Stimulated activated CD4-positive, alpha-beta T cell treated with anti-CD3 and anti-CD28 coated beads, Interleukin-4, amount 100 ng/mL, for 1 hour (primary cell): ENCODE measurements at regions not wholly inside any gene's neighbourhood (a gene's known extent, or its start where the extent isn't known, plus 50 kb on each side); places are given as distances from the start of the nearest gene placed in this dataset.

Experiments used
- DNase-seq: peaks from one replicate; pipeline ENCODE4 v3.0.0-alpha.2; 2020

DNA sequence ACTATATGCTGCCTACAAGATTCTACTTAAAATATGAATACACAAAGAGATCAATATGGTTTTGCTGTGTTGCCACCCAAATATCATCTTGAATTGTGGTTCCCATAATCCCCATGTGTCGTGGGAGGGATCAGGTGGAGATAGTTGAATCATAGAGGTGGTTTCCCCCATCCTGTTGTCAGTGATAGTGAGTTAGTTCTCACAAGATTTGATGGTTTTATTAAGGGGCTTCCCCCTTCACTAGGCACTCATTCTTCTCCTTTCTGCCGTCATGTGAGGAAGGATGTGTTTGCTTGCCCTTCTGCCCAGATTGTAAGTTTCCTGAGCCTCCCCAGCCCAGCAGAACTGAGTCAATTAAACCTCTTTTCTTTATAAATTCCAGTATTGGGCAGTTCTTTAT lies 654.4 kb upstream of the NR5A2 start:
- DNase-seq: no peak

DNA sequence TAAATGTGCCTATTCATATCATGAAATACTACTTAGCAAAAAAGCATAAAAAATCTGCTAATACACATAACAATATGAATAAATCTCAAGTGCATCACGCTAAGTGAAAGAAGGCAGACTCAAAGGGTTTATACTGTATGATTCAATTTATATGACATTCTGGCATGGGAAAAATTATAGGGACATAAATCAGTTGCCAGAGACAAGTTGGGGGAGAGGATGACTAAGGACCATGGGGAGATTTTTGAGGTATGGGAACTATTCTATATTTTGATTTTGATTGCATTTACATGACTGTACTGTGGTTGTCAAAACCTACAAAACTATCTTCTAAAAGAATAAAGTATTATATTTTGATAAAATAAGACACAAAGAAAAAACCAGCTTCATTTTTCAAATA lies 650.3 kb upstream of the NR5A2 start:
- DNase-seq: no peak

DNA sequence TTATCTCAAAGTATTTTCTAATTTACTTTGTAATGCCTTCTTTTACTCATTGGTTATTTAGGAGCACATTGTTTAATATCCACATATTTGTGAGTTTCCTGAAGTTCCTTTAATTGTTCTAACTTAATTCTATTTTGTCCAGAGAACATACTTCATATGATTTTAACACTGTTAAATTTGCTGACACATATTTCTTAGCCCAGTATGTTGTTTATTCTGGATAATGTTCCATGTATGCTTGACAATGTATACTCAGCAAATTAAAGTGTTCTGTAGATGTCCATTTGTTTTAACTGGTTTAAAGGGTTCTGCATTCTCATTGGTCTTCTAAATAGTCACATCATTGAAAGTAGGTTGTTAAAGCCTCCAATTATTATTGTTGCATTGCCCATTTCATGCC lies 643.7 kb upstream of the NR5A2 start:
- DNase-seq: no peak

DNA sequence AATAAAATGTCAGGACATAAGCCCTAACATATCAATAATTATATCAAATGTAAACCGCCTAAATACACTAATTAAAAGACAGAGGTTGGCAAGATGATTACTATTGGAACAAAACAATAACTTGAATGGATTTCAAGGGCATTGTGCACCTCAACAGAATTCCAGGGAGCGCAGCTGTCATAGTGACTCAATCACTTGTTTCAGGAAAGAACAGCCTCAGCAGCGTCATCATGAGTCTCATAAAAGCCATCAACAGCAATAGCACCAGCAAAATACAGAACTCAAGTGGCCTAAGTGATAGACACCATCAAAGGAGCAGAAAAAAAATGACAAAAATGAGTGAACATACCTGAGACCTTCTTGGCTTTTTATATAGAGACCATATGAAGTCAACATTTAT lies 632.7 kb upstream of the NR5A2 start:
- no peak for DNase-seq

DNA sequence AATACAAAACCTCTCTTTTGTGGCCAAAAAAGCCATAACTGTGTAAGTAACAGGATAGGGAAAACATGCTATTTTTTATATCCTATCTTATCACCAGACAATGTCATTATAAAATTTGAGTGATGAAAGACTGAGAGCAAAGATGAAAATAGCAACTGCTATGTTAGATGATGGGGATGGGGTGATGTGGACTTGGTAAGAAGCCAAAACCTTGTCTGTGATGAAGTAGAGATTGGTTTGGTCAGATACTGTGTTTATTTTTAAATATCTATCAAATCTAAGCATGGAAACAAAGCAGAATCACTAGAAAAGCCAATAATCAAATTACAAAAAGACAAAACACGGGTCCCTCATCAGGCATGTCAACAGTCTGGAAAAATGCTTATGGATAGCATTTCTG lies 631.1 kb upstream of the NR5A2 start:
- DNase-seq: no peak

DNA sequence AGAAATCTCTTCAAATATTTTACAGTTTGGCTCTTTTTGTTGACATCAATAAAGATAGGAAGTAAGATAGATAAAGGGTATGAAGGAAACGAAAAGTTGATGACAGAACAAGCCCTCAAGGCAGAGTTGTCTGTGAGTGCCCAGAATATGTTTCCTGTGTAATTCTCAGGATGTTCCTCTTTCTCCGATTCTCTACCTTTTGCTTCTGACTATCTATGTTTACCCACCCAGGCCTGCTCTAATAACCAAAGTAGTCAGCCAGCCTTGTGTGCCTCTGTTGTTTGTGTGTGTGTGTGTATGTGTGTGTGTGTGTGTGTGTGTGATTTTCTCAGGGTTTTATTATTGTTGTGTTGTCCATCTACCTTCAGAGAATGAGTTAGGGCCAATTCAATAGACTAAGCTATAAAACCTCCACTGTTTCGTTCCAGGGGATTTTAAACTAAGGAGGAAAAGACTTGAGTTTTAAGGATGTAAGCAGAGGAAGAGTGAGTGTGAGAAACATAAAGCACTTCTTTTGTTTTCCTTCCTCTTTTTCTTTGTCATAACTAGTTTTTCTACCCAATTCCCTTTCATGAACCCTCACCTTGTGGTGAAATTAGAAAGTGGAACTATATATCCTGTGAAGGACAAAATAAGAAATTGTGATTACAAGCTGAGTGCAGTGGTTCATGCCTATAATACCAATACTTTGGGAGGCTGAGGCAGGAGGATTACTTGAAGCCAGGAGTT lies 627.4 kb upstream of the NR5A2 start:
- DNase-seq: no peak

DNA sequence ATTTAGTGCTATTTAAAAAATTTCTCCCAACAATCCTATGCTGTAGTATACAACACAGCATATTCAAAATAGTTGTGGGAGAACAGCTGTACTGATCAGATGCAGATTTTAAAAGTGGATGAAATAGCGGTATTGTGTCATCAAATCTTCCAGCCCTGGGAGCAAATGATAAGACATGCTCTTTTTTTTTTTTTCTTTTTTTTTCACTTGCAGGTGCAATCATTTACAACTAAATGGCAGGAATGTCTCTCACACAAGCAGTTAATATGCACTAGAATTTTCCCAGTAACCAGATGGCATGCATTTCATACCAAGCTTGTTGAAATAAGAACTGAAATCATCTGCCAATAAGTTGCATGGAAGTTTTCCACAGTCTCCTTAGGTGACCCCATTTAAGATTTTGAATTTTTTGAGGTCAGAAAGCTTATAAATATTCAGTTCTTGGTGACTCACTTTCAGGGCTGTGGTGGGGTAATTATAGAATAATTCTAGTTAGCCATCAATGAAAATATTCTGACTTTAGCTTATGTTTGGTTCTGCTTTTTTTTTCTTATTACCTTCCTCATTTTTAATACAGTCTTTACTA lies 623.9 kb upstream of the NR5A2 start:
- DNase-seq: no peak

DNA sequence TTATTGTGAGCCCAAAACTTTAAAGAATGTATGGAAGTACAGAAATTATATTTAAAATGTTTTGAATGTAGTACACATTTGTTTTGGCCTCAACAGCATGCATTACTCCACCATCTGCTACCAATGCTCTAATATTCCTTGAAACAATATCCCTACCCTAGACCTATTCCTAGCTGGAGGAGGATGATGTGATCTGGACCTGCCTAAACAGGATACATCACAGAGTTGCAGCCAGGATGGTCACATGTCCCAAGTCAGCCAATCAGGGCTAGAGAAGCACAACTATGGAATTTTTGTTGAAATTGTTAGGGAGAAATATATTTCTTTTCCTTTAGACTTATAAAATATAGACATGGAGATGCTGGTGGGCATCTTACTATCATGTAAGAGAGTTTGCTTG lies 623.3 kb upstream of the NR5A2 start:
- no peak for DNase-seq

DNA sequence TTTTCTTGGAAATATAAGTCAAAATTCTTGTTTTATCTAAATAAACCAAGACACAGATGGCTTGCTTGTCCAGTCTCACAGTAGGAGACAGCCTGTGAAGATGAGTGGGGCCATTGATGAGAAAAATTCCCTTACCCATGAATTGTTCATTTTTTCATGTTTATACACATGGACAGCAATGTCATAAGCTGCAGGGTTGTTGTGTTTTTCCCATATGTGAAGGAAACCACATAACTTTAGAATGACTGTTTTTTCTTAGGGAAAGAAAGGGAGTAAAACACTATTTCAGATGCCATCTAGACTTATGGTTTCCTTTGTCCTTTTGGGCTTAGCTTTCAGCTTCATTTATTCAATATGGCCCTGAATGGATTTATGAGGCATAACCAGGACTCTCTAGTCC lies 622.5 kb upstream of the NR5A2 start:
- no peak for DNase-seq

DNA sequence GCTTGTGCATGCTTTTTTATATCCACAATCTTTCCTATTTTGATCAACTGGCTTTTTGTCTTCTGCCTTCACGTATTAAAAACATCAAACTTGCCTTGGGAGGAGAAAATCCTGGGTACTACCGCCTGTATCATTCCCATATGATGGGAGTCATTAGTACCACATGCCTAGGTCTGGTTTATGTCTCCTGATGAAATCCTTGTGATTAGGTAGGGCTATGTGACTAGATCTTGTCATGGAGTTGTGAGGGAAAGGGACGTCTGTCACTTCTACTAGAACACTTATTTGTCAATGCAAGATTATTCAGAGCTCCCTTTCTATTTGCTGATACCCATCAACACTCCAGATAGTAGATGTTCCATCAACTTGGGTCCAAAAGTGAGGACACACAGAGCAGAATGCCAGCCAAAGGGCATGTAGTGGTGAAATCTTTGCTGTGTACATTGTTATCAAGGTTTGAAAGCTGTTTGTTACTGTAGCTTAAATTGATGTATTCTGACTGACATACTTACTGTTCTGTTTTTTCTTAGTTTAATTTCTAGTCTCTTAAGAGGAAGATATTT lies 621.8 kb upstream of the NR5A2 start:
- no peak for DNase-seq

DNA sequence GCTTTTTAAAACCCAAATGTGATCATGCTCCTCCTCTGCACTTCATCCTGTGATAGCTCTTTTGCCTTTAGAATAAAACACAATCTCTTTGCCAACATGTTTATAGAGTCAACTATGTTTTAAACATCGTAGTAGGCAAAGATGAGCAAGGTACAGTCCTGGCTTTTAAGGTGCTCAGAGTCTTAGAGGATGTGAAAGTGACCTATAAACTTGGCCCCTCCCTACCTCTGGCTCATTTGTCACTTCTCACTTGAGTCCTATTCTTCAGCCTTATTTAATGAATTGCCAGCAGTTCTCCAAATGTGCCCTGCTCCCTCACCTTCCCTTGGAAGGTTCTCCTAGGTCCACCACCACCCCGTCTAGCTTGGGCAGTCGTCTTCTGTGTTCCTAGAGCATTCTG lies 617.0 kb upstream of the NR5A2 start:
- DNase-seq: no peak

DNA sequence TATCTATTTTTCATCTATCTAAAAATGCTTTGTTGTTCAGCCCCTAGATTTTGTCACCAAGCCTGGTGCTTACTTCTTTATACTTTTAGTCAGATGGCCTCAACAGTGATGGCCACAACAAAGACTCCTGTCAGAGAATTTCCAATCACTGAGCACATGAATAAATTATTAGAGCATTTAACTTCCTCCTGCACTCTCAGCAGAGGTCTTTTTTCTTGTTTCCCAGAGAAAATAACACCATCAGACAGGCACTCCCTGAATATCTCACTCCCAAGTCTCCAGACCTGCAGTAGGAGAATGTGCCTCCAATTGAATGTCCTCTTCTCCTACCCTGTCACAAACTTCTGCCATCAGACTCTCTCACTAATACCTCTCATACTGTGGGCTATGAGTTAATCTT lies 616.0 kb upstream of the NR5A2 start:
- DNase-seq: no peak

DNA sequence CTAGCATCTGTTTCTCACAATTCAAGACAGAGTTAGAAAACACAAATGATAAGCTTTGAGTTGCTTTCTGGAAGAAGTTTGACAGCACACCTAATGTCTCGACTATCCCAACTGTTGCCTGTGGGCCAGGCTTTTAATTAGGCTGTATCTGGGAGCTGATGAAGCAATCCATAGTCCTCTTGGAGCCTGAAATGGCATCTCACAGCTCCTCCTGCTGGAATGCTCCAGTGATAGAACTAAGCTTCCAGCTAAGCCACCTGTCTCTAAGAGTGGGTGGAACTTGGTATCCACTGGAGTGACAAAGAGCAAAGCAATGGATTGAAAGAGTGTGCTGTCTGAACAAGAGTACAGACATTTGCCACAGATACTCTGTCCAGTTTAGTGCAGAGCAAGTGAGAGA lies 605.3 kb upstream of the NR5A2 start:
- DNase-seq: no peak

DNA sequence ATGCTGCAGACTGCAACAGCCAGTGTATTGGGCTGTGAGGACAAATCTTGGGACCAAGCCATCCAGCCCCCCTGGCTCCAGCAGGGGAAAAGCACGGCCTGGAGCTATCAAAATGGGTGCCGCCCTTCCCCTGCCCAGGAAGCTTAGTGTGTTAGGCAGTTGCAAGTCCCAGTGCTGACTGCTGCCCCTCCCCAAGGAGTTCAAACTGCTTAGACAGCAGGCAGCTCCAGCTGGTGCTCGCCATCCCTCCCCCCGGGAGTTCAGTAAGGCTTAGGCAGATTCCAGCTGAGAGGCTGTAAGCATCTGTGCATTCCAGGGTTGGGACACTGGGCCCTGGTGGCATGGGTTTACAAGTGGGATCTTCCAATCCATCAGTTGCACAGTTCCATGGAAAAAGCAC lies 579.6 kb upstream of the NR5A2 start:
- DNase-seq: no peak

DNA sequence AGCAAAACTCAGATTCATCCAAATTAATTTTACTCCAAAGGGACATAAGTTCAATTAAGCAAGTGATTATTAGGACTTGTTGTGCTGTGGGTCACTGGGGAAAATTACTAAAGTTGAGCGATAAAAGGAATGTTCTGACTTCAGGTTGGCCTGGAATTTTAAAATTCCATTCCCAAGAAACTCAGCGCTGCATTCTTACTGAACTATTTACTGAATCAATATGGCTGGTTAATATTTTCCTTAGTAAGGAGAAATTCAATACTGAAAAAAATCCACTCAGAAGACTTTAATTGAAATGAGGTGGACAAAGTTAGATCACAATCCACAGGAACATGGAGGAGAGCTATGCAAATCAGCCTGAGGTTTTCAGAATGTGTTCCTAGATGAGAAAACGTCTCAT lies 578.9 kb upstream of the NR5A2 start:
- no peak for DNase-seq

DNA sequence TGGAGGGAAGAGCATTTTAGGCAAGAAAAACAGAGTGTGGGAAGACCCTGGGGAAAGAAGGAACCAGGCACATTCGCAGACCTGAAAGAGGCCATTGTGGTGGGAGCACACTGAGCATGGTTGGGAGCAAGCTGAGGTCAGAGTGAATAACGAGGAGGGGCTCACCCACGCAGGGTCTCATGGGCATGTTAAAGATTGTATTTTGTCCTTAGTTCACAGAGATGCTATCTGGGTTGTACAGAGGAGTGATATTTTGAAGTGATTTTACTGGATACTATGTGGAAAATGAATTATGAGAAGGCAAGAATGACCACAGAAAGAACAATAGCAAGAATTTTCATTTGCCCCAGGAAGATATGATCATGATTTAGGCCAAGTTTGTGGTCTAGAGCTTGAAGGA lies 578.3 kb upstream of the NR5A2 start:
- no peak for DNase-seq

DNA sequence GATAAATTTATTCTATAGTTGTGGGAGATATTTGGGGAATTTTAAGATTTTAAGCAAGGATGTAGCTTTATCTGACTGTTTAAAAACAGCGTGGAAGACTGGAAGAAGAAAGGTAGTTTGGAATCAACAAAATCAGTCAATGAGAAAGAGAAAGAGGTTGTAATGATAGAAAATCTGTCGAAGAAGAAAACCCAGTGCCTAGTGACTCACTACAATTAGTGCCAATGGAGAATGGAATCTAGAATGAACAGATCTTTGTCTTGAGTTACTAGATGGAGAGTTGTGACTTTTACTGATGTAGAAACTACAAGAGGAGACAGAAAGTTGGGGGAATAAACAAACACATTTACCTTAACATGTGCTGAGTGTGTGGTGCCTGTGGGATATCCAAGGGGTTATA lies 577.8 kb upstream of the NR5A2 start:
- no peak for DNase-seq

DNA sequence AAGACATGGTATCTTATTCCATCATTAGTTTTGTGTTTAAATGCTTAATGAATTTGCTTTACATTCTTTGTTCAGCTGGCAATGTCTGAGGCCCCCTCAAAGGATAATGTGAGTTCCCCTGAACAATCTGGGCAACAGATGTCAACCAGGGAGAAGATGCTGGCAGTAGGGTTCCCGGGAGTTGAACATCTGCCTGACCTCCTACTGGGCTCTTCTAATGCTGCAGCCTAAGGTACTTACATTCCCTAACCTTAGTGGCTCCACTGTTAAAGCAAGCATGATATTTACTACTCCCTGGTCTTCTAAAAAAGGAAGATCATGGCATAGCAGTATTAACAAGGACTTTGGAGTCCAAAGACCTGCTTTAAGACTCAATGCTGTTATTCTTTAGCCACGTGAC lies 574.9 kb upstream of the NR5A2 start:
- no peak for DNase-seq

DNA sequence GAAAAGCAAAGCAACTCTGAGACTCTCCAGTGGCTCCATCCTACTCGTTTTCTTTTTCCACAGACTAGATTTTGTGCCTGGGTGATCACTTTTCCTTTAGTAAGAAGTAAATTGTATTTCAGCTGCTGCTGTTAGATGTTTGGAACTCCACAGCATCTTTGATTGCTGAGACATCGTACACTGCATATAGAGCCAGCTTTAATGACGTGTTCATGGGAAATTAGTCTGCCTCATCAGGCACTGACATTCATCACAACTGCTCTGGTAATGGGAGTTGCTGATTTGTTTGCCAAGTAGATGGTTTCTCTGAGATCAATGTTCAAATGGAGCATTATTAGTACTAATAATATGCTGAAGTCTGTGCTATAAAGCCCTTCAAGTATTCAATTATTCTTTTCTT lies 573.8 kb upstream of the NR5A2 start:
- no peak for DNase-seq

DNA sequence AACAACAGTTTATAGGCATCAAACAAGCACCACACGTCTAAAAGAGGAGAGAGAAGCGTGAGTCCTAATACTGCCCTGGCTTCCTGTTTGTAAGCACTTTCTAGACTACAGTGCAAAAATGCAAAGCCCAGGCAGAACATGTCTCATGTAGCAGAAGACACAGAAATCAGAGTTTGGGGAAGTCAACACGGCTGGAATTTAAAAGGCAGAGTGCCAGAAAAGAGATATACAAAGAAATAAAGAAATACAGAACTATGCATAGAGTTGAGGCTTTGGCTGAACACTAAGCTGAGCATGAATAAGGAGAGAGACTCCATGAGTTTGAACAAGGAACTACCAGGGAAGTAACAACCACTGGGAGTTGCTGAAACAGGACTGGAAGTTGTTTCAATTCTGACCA lies 566.6 kb upstream of the NR5A2 start:
- DNase-seq: no peak

DNA sequence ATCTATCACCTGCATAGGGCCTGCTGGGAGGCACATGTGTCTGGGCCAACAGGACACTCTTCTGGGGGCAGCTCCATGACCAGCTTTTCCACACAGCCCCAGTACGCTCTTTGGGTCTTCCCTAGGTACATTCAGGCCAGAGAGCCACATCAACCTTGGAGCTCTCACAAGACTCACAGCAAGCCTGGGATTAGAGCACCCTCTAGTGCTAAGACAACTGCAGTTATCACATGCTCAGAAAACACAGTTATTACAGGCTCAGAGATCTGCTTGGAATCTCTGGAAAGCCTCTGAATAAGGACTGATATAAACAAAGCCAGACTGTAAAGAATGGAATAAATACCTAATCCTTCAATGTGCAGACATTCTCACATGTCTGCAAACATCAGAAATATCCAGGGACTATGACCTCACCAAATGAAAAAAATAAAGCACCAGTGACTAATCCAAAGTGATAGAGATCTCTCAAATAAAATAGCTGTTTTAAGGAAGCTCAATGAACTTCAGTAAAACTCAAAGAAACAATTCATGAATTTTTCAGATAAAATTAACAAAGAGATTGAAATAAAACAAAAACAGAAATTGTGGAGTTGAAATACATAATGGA lies 563.9 kb upstream of the NR5A2 start:
- DNase-seq: no peak

DNA sequence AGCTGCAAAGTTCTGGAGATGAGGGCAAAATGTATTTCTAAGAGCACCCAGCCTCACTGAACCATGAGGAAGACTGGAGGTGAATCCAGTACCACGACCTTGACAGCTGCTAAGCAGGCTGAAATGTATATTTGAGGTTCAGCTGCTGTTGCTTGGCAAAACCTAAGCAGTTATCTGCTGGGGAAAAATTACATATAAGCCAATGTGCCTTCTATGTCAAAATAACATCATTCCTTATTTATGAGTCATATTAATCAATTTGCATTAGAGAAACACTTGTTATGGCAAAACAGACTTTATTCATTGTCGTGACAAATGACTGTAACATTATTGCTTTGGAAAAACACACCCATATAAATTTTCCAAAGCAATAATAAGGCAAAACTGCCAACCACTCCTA lies 560.5 kb upstream of the NR5A2 start:
- no peak for DNase-seq

DNA sequence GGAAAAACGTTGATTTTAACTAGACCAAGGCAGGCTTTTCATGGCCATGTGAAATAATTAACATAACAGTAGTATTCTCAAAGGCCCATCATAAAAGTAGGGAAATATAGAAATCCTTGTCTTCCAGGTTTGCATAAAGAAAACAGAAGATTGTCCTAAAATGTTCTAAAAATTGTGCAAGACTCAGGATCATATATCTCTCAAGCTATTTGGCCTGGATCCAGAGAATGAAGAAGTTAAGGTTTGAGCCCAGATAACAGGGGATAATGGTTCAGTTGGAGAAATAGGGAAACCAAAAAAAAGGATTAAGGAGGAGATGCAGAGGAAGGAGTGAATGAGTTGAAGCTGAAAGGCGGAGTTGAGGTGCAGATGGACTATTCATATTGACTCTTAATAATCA lies 555.5 kb upstream of the NR5A2 start:
- no peak for DNase-seq

DNA sequence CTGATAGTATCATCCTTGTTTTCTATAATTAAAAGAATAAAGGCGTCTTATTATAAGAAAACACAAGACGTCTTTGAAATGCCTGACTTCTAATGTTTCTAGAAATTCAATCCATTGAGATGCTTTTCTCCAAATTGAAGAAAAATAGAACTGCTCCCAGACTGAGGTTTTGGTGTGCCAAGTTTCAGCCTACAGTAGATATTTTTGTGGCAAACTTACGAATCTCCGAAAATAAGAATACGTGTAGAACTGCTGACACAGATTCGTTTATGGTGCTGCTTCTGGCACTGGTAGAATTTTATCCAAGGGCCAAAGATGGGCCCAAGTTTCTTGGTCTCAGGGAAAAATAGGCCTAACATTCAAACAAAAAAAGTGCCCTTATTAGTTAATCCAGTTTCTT lies 554.5 kb upstream of the NR5A2 start:
- DNase-seq: no peak

DNA sequence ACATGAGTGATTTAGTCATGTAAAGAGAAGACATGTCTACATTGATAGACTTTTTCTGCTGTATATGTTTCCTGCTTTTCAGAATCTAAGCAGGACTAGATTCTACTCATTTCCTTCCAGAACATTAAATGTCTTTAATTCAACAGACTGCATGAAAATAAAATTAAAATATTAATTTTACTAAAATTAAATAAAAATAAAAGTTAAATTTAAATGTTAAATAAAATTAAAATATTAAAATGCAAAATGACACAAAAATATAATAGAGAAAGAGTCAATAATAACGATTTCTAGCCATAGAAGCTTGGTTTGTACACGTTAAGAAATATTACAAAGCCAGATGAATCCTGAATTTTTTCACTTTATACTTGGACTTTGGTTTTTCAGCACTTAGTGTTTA lies 552.8 kb upstream of the NR5A2 start:
- DNase-seq: no peak
